ENCODE measurements at regions not wholly inside any gene's neighbourhood (a gene's known extent, or its start where the extent isn't known, plus 50 kb on each side); places are given as distances from the start of the nearest gene placed in this dataset.
"Not testable (repeated sequence)": the region's sequence is repeated elsewhere in the genome, so short reads cannot be mapped to it uniquely, and the experiment has no call there.

DNA sequence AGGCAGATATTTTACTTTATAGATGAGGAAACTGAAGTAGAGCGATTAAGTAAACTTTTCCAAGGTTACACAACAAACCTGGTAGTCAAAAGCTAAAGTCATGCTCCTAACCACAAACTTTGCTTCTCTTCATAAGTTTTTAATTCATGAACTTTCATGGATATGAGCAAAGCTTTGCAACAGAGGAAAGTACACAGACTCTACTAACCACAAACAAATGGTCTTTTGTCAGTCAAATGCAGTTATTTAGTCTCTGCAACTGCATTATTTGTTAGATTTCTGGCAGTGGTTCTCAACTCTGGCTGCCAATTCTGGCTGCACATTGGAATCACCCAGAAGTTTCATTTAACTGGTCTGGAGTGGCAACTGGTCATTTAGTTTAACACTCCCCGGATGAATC lies 140.6 kb upstream of the TMEM168 start:
- no peak for DNase-seq

DNA sequence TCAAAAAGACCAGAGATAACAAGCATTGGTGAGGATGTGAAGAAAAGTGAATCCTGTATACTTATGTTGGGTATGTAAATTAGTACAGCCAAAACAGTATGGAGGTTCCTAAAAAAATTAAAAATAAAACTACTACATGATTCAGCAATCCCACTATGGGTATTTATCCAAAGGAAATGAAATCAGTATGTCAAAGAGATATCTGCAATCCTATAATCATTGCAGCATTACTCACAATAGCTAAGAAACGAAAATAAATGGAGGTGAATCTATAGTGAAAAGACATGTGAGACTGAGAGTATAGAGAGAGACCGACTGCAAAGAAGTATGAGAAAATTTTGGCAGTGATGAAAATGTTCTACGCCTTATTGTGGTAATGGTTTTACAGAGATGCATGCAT lies 139.2 kb upstream of the TMEM168 start:
- no peak for DNase-seq

DNA sequence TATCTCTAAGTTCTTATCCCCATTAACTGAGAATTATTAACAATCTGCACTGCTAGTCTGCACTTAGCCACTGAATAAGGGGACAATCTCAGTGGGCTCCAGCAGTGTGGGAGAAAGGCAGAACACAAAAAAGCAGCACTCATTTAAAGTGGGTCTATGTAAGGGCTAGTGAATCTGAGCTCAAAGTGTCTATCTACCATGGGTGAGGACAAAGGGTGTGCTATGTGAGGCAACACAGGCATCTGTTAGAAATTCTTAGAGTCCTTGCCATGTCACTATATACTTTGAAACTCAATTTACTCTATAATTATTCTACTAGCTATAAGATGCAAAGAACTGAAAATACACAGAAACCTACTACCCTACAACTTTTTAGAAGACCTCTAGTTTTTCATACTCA lies 135.8 kb upstream of the TMEM168 start:
- no peak for DNase-seq

DNA sequence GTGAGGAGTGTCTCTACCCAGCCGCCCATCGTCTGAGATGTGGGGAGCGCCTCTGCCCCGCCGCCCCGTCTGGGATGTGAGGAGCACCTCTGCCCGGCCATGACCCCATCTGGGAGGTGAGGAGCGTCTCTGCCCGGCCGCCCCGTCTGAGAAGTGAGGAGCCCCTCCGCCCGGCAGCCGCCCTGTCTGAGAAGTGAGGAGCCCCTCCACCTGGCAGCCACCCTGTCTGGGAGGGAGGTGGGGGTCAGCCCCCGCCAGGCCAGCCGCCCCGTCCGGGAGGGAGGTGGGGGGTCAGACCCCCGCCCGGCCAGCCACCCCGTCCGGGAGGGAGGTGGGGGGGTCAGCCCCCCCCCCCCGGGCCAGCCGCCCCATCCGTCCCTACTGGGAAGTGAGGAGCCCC lies 132.4 kb upstream of the TMEM168 start:
- DNase-seq, result not testable (repeated sequence)

DNA sequence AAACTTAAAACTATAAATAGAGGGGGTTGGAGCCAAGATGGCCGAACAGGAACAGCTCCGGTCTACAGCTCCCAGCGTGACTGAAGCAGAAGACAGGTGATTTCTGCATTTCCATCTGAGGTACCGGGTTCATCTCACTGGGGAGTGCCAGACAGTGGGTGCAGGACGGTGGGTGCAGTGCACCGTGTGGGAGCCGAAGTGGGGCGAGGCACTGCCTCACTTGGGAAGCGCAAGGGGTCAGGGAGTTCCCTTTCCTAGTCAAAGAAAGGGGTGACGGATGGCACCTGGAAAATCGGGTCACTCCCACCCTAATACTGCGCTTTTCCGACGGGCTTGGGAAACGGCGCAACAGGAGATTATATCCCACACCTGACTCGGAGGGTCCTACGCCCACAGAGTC lies 126.2 kb upstream of the TMEM168 start:
- not testable (repeated sequence) for DNase-seq

DNA sequence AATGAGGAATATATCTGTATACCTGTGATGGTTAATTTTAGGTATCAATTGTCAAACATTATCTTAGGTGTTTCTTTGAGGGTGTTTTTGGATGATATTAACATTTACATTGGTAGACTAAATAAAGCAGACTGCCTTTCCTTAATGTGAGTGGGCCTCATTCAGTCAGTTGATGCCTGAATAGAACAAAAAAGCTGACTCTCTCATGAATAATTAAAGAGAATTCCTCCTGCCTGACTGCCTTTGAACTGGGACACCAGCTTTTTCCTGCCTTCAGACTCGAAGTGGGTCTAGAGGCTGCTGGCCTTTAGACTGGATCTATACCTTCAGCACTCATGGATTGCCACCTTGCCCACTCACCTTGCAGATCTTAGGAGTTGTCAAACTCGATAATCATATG lies 117.9 kb upstream of the TMEM168 start:
- DNase-seq, result no peak

DNA sequence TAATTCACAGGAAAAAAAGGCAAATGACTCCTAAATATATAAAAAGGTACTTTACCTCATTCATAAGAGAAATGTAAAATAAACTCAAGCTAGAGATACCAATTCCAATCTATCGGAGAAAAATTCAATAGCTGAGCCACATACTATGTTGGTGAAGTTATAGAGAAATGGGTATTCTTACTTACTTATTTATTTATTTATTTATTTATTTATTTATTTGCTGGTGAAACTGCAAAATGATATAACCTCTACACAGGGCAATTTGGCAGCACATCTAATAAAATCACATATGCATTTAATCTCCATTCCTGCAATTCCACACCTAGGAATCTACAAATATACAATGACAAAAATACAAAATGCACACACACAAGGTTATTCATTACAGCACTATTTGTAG lies 117.5 kb upstream of the TMEM168 start:
- no peak for DNase-seq

DNA sequence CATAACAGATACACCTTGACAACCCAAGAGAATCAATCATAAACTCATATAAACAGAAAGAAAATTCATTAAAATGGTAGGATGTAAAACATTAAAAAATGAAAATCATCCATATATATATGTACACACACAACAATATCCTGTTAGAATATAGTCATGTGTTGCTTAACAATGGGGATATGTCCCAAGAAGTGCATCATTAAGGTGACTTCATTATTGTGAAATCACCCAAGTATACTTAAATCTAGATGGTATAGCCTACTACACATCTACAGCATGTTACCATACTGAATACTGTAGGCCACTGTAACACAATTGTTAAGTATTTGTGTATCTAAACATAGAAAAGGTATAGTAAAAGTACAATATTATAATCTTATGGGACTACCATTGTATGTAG lies 115.8 kb upstream of the TMEM168 start:
- no peak for DNase-seq

DNA sequence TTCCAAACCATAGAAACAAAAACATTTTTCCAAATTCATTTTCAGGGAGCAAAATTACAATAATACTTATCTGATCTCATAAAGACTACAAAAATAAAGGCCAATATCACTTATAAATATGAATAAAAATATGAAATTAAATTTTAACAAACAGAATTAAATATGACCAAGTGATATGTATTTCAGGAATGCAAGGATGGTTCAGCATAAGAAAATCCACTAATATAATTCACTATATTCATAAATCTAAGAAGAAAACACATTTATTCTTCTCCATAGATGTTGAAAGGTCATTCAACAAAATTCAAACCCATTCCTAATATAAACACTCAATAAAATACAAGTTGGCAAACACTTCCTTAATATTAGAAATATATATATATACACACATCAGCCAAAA lies 115.2 kb upstream of the TMEM168 start:
- DNase-seq, result no peak

DNA sequence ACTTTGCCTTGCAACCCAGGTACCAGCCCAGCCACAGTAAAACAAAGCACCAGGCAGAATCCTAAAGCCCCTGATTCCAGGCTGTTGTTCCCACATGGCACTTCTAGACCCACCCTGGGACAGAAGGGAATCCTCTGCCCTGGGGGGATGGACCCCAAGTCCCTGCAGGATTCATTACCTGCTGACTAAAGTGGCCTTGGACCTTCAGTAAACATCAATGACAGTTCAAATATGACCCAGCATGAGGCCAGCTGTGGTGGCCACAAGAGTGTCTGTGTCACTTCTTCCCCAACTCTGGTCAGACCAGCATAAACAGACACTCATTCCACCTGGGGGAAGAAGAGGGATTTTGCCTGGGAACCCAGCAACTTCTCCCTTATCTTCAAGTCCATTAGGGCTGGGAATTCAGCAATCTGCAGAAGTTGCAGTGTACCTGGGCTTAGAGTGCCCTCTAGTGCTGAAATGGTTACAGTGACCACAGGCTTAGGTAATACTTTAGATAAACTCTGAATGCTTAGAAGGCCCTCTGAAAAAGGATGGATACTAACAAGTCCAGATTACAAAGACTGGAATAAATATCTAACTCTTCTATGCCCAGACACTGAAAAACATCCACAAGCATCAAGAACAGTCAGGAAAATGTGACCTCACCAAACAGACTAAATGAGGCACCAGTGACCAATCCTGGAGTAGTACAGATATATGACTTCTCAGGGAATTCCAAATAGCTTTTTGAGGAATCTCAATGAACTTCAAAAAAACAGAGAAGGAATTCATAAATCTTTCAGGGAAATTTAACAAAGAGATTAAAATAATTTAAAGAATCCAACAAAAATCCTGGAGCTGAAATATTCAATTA lies 108.5 kb upstream of the TMEM168 start:
- peak; percentile 44 for DNase-seq

DNA sequence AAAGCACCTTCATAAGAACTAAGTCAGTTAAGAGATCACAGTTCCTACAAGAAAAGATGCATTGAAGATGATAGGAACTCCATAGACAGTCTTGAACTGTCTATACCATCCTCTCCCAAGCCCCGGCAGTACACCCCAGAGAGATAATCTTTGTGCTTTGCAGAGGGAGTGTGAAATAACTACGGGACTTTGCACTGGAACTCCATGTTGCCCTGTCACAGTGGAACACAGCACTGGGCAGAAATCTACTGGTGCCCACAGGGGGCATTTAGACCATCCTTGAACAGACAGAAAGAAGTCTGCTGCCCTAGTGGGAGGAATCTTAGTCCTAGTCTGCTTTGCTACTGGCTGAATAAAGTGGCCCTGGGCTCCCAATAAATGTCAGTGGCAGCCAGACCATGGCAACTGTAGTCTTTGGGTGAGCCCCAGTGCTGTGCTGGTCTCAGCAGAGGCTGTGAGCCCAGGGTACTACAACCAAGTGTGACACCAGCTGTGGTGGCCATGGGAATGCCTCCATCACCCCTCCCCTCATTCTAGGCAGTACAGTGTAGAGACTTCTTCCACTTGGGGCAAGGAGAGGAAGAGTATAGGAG lies 107.7 kb upstream of the TMEM168 start:
- no peak for DNase-seq

DNA sequence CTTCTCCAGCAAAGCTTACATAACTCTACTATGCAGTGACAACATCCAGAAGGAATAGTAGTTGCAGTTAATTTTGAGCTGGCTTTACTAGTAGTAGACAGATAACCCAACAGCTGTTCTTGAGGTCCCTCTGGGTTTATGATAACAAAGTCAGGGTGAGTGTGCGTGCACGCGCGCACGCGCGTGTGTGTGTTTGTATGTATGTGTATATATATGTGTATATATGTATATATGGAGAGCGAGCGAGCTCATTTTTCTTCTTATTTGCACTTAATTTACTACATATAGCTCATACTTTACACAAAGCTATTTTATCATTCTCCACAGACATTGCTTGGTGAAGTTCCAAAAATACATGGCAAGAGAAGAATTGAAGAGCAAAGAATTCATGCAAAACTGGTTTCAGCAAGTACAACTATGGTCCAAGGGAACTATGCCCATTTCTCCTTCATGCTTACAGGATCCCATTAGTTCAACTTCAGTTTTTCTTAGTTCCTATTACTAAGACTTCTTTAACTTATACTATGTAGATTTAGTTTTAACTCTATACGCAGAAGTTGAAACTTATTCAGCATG lies 105.9 kb upstream of the TMEM168 start:
- no peak for DNase-seq

DNA sequence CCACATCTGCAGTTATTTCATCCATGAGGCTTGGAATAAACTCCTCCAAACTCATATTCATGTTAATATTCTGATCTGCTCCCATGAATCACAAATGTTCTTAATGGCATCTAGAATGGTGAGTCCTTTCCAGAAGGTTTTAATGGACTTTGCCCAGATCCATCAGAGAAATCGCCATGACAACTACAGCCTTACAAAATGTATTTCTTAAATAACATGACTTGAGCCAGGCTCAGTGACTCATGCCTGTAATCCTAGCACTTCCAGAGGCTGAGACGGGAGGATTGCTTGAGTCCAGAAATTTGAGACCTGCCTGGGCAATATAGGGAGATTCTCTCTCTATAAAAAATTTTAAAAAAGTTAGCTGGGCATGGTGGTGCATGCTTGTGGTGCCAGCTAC lies 102.1 kb upstream of the TMEM168 start:
- DNase-seq, result no peak

DNA sequence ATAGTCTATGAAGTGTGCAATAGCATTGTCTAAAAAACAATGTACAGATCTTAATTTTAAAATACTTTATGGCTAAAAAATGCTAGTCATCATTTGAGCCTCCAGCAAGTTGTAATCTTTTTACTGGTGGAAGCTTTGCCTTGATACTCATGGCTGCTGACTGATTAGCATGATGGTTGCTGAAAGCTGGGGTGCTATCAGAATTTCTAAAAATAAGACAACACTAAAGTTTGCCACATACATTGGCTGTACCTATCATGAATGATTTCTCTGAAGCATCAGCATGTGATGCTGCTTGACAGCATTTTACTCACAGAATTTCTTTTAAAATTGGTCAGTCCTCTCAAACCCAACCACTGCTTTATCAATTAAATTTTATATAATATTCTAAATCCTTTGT lies 101.5 kb upstream of the TMEM168 start:
- no peak for DNase-seq

DNA sequence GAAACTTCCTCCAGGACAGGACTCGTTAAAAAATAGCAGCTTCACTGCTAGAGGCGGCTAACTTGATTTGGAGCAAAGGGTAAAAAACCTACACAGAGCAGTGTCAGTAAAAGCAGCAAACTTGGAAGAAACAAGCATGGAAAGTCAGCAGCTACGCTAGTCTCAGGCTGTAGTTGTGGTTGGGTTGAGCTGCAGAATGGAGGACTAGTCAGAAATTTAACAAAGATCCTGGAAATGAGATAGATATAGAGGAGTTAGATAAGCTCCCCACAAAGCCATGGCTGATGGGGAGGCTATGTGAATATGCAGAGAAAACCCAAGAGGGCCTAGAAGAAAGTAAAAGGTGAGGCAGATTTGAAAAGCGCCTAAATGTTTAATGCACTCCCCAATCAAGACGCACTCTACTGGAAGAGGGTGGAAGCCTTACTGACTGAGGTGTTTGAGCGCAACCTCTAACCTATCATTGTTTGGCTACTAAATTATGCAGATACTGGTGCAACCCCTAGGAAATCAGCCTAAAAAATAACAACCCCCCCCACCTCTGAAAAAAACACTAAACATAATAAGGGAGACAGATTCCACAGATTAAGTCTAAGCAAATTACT lies 99.7 kb upstream of the TMEM168 start:
- no peak for DNase-seq

DNA sequence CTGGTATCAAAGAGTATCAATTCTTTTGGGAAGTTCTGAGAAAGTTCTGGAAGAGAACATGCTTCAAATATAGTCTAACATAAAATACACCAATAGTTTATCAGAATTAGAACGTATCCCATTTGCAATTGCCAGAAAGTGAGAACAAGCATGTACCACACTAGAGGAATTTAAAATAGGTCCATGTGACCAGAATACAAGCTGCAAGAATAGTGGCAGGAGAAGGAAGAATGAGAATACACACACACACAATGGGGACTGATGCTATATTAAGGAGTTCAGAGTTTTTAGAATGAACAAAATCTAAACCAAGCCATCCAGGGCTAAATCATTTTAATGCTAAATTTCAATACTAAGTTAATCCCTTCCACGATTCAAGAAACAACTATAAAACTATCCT lies 99.1 kb upstream of the TMEM168 start:
- no peak for DNase-seq

DNA sequence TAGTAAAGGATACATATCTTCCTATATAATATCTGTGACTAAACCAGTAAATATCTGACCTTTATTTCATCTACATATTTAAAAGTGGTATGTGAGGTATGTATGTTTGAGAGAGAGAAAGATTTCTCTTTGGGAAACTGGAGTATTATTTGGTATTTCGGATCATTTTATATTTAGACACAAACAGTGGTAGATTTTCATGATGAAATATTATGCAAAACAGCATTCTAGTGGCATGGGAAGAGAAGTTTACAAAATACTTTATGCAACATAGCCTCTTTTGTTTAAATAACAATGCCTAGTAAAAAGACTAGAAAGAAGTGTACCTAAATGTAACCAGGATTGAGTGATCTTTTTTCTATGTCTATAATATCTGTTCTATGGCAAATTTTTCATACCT lies 98.6 kb upstream of the TMEM168 start:
- no peak for DNase-seq

DNA sequence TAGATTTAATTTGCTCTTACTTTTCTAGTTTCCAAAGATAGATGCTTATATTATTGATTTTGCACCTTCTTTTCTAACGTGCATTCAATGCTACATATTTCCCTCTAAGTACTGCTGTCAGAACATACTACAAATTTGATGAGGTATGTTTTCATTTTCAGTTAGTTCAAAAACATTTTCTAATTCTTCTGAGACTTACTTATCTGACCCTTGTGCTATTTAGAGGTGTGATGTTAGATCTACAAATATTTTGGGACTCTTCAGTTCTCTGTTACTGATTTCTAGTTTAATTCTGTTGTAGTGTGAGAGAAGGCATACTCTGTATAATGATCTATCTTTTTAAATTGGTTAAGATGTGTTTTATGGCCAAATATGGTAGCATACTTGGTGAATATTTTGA lies 97.8 kb upstream of the TMEM168 start:
- no peak for DNase-seq

DNA sequence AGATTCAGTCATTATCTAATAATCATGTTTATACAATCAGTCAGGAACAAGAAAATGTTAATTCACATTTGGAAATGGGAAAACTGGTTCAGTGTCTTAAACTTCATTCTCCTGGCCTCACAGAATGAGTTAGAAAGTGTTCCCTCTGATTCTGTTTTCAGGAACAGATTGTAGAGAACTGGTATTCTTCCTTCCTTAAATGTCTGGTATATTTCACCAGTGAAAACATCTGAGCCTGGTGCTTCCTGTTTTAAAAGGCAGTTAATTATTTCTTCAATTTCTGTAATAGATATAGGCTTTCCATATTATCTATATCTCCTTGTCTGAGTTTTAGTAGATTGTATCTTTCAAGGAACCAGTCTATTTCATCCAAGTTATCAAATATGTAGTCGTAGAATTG lies 97.1 kb upstream of the TMEM168 start:
- no peak for DNase-seq

DNA sequence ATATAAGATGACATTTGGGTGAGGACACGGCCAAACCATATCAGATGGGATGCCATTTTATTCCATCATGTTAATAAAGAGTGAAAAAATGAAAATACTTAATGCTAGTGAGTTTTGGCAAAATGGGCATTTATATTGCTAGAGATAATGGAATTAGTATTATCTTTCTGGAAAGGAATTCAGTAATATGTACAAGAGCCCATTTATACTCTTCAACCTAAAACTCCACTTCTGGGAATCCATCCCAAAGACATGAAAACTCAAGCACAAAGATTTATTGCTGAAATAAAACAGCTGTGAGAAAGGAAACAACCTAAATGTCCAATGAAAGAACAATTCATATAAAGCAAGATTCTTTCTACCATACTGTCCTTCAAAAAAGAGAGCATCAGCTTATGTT lies 96.0 kb upstream of the TMEM168 start:
- no peak for DNase-seq

DNA sequence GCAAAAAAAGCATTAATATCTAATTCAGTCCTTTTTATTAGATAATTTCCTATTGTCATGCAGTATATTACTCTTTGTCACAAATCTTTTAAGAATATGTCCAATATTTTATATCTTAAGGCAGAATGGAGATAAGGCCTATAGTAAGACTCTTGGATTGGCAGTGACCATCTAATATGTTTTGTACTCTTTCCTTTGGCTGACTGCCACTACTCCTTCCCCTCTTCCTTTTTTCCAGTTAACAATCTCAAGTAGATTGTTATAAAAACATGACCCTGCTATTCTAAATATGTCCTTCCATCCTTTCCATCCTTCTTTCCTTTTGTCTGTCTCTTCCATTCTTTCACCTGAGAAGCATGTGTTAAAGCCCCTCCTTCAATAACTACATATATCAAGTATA lies 92.8 kb upstream of the TMEM168 start:
- no peak for DNase-seq

DNA sequence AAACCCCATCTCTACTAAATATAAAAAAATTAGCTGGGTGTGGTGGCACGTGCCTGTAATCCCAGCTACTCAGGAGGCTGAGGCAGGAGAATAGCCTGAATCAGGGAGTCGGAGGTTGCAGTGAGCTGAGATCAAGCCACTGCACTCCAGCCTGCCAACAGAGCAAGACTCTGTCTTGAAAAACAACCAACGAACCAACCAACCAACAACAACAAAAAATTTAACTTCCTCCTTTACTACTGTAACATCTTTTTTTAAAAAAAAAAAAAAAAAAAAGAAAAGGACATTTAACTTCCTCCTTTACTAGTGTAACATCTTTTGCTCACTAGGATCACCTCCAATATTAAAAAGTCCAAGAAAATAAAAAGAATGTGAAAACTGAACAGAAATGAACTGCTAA lies 92.3 kb upstream of the TMEM168 start:
- no peak for DNase-seq

DNA sequence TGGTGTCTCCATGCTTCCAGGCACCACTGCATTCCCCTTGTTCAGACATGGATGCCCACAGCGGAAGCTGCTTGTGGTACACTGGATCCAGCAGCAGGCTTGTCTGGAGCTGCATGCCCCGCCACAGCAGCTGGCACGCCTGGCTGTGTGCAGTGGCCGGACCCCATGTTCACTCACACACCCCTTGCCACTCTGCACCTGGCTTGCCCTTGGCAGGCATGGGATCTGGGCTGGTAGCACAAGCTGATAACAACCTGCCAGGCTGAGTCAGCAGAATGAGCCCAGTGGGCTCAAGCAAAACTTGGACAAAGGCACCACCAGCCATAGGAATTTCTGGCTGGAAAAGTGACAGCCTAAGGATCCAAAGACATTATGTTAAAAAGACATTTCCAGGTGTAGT lies 91.8 kb upstream of the TMEM168 start:
- DNase-seq, result no peak

DNA sequence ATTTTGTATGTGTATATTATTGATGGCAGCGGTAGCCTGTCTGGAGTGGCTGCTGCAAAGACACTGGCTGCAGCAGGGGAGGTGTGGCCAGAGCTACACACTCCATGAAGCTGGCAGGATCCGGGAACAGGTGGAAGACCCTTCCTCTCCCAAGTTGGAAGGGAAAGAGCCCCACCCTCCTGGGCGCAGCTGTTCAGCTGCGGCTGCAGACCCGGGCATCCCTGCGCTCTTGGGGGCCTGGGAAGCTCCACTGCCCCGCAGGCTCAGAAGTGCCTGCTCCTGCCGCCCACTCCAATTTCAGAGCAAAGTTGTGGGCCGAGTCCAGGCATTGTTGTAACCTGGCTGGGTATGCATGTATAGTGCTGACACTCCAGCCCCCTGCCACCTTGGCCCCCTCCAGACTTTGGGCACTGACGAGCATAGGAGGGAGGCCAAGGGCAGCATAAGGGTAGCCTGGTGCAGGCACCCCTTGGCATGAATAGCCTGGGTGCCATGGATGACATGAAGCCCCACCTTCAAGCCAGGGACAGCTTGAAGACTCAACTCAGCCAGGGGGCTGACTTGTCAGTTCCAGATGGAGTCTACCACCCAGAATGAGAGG lies 90.7 kb upstream of the TMEM168 start:
- no peak for DNase-seq

All from activated CD4-positive, alpha-beta T cell treated with anti-CD3 and anti-CD28 coated beads for 48 hours (primary cell).